Suprapubic skin (tissue), 4 donors: ENCODE measurements at regions not wholly inside any gene's neighbourhood (a gene's known extent, or its start where the extent isn't known, plus 50 kb on each side); places are given as distances from the start of the nearest gene placed in this dataset.

Experiments used
- CTCF ChIP-seq, 2 donors: fragments of 200-600 bp in 1 of 2; fragments of 450-650 bp in 1 of 2; sonication (generic) in 1 of 2; IDR thresholded peaks; one replicate each; pipeline ENCODE4 v1.5.1; 2016 to 2019; ENCODE audit warnings: antibody characterized with exemption in 2 of 2, mild to moderate bottlenecking in 1 of 2, moderate library complexity in 1 of 2
- POLR2A ChIP-seq, 2 donors: fragments of 450-650 bp; IDR thresholded peaks; one replicate each; pipeline ENCODE4 v1.6.1; 2017; ENCODE audit warnings: antibody characterized with exemption in 2 of 2, mild to moderate bottlenecking in 2 of 2, moderate library complexity in 2 of 2
- POLR2AphosphoS5 ChIP-seq, 3 donors: sonication (generic); formaldehyde crosslinking; IDR thresholded peaks; one replicate each; pipeline ENCODE4 v1.6.1; 2017; ENCODE audit warnings: antibody characterized with exemption in 3 of 3

GRCh38 chr2:7193457-7193856, 276.2 kb downstream of the RNF144A start:
- TF ChIP-seq CTCF (IDR thresholded peaks at IDR 0.05) (no peak), POLR2A (IDR thresholded peaks at IDR 0.05) (no peak), POLR2AphosphoS5 (IDR thresholded peaks at IDR 0.05) (no peak)
